GM23338 (cell line): ENCODE measurements at regions not wholly inside any gene's neighbourhood (a gene's known extent, or its start where the extent isn't known, plus 50 kb on each side); places are given as distances from the start of the nearest gene placed in this dataset.

Source experiments
- ATAC-seq: fragments of 200-7000 bp; cut with Tn5 transposase; 3 replicates; pipeline ENCODE4 v1.9.1; 2020
- DNase-seq: peaks from one replicate; pipeline ENCODE4 v3.0.0-alpha.2; 2015; ENCODE audit warnings: low spot score
- H2AFZ ChIP-seq: fragments of 200-600 bp; sonication (generic); 2 replicates; pipeline ENCODE4 v1.8.0; 2016; ENCODE audit warnings: antibody characterized with exemption, mild to moderate bottlenecking, moderate library complexity
- H3F3A ChIP-seq: fragments of 200-600 bp; sonication (generic); replicated peaks from 2 replicates; pipeline ENCODE4 v1.8.0; 2017; ENCODE audit warnings: antibody characterized with exemption, mixed run types, low read depth
- H3K27ac ChIP-seq: fragments of 200-600 bp; sonication (generic); 2 replicates; pipeline ENCODE4 v1.6.1; 2016; ENCODE audit warnings: low read depth
- H3K27me3 ChIP-seq: fragments of 200-600 bp; sonication (generic); 2 replicates; pipeline ENCODE4 v1.8.0; 2016; ENCODE audit warnings: mild to moderate bottlenecking, mixed run types, moderate library complexity; ENCODE audit not compliant: insufficient read depth
- H3K36me3 ChIP-seq: fragments of 200-600 bp; sonication (generic); 2 replicates; pipeline ENCODE4 v1.8.0; 2016; ENCODE audit warnings: mild to moderate bottlenecking; ENCODE audit not compliant: insufficient read depth
- H3K4me1 ChIP-seq: fragments of 200-600 bp; sonication (generic); 2 replicates; pipeline ENCODE4 v1.8.0; 2016; ENCODE audit warnings: mild to moderate bottlenecking, moderate library complexity; ENCODE audit not compliant: insufficient read depth
- H3K4me2 ChIP-seq: fragments of 200-600 bp; sonication (generic); 2 replicates; pipeline ENCODE4 v1.7.1; 2017; ENCODE audit warnings: mixed run types
- H3K4me3 ChIP-seq: fragments of 200-600 bp; sonication (generic); 2 replicates; pipeline ENCODE4 v1.6.1; 2016; ENCODE audit warnings: mixed run types
- H3K79me2 ChIP-seq: fragments of 200-600 bp; sonication (generic); replicated peaks from 2 replicates; pipeline ENCODE4 v1.8.0; 2017; ENCODE audit warnings: mild to moderate bottlenecking; ENCODE audit not compliant: insufficient read depth
- H3K9me2 ChIP-seq: fragments of 200-600 bp; sonication (generic); 2 replicates; pipeline ENCODE4 v1.8.0; 2017; ENCODE audit not compliant: insufficient read depth
- H4K20me1 ChIP-seq: fragments of 200-600 bp; sonication (generic); replicated peaks from 2 replicates; pipeline ENCODE4 v1.8.0; 2017; ENCODE audit warnings: mild to moderate bottlenecking; ENCODE audit not compliant: insufficient read depth
- H3K27ac Mint-ChIP-seq: 2 replicates; pipeline ENCODE4 v1.8.0; 2020; ENCODE audit warnings: inconsistent platforms, mild to moderate bottlenecking, moderate library complexity, mixed read lengths
- H3K27me3 Mint-ChIP-seq: 3 replicates; pipeline ENCODE4 v1.8.0; 2022; ENCODE audit warnings: low read depth, mild to moderate bottlenecking, moderate library complexity, mixed read lengths, inconsistent platforms; ENCODE audit not compliant: insufficient read depth, poor library complexity
- H3K36me3 Mint-ChIP-seq: 3 replicates; pipeline ENCODE4 v1.8.0; 2021; ENCODE audit warnings: low read depth, mild to moderate bottlenecking, inconsistent platforms, moderate library complexity, mixed read lengths
- H3K4me1 Mint-ChIP-seq: 3 replicates; pipeline ENCODE4 v1.8.0; 2020; ENCODE audit warnings: mild to moderate bottlenecking, inconsistent platforms, mixed read lengths
- H3K4me3 Mint-ChIP-seq: 3 replicates; pipeline ENCODE4 v1.8.0; 2021; ENCODE audit warnings: moderate library complexity, mild to moderate bottlenecking, inconsistent platforms, mixed read lengths
- H3K9me3 Mint-ChIP-seq: 3 replicates; pipeline ENCODE4 v1.8.0; 2020; ENCODE audit warnings: moderate library complexity, mild to moderate bottlenecking, inconsistent platforms, mixed read lengths
- CREB1 ChIP-seq: fragments of 250-450 bp; sonication (Bioruptor Pico); IDR thresholded peaks from 2 replicates; pipeline ENCODE4 v1.5.0; 2020; ENCODE audit warnings: low read depth, mild to moderate bottlenecking, moderate library complexity
- JUNB ChIP-seq: IDR thresholded peaks from one replicate; pipeline ENCODE4 v1.6.1; 2016; ENCODE audit warnings: antibody characterized with exemption; ENCODE audit not compliant: unreplicated experiment
- NANOG ChIP-seq: IDR thresholded peaks from 2 replicates; pipeline ENCODE4 v1.6.1; 2016; ENCODE audit warnings: antibody characterized with exemption, borderline replicate concordance
- POLR2AphosphoS5 ChIP-seq: IDR thresholded peaks from 2 replicates; pipeline ENCODE4 v1.6.1; 2016; ENCODE audit warnings: antibody characterized with exemption, low read depth
- ZNF114 ChIP-seq: fragments of 250-450 bp; sonication (Bioruptor Pico); IDR thresholded peaks from 2 replicates; pipeline ENCODE4 v1.5.0; 2020; ENCODE audit warnings: mild to moderate bottlenecking, moderate library complexity
- TF ChIP-seq, protein P1 (sequence below): fragments of 250-450 bp; sonication (Bioruptor Pico); IDR thresholded peaks from 2 replicates; pipeline ENCODE4 v1.5.0; 2020; ENCODE audit warnings: mild to moderate bottlenecking, moderate library complexity
- TF ChIP-seq, protein P2 (sequence below): IDR thresholded peaks from one replicate; pipeline ENCODE4 v1.6.1; 2018; ENCODE audit warnings: antibody characterized with exemption; ENCODE audit not compliant: unreplicated experiment

DNA sequence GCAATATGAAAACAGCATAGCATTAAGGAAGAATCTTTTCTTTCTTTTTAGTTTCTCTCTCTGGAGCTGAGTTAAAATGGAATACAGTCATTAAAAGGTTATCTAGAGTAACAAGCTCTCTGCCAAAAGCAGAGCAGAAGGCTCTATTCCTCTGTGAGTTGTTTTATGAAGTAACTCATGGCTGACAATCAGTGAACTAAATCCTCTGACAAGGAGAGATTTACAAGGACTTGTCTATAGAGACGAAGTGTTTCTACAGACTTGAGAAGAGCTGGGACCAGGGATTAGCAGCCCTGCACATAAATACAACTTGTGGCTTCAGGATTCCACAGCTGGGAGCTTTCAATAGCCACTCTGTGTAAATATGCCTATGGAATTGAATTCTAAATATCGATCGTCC is 192.5 kb upstream of the RAG2 start (continued):
- TF ChIP-seq, protein P1, sequence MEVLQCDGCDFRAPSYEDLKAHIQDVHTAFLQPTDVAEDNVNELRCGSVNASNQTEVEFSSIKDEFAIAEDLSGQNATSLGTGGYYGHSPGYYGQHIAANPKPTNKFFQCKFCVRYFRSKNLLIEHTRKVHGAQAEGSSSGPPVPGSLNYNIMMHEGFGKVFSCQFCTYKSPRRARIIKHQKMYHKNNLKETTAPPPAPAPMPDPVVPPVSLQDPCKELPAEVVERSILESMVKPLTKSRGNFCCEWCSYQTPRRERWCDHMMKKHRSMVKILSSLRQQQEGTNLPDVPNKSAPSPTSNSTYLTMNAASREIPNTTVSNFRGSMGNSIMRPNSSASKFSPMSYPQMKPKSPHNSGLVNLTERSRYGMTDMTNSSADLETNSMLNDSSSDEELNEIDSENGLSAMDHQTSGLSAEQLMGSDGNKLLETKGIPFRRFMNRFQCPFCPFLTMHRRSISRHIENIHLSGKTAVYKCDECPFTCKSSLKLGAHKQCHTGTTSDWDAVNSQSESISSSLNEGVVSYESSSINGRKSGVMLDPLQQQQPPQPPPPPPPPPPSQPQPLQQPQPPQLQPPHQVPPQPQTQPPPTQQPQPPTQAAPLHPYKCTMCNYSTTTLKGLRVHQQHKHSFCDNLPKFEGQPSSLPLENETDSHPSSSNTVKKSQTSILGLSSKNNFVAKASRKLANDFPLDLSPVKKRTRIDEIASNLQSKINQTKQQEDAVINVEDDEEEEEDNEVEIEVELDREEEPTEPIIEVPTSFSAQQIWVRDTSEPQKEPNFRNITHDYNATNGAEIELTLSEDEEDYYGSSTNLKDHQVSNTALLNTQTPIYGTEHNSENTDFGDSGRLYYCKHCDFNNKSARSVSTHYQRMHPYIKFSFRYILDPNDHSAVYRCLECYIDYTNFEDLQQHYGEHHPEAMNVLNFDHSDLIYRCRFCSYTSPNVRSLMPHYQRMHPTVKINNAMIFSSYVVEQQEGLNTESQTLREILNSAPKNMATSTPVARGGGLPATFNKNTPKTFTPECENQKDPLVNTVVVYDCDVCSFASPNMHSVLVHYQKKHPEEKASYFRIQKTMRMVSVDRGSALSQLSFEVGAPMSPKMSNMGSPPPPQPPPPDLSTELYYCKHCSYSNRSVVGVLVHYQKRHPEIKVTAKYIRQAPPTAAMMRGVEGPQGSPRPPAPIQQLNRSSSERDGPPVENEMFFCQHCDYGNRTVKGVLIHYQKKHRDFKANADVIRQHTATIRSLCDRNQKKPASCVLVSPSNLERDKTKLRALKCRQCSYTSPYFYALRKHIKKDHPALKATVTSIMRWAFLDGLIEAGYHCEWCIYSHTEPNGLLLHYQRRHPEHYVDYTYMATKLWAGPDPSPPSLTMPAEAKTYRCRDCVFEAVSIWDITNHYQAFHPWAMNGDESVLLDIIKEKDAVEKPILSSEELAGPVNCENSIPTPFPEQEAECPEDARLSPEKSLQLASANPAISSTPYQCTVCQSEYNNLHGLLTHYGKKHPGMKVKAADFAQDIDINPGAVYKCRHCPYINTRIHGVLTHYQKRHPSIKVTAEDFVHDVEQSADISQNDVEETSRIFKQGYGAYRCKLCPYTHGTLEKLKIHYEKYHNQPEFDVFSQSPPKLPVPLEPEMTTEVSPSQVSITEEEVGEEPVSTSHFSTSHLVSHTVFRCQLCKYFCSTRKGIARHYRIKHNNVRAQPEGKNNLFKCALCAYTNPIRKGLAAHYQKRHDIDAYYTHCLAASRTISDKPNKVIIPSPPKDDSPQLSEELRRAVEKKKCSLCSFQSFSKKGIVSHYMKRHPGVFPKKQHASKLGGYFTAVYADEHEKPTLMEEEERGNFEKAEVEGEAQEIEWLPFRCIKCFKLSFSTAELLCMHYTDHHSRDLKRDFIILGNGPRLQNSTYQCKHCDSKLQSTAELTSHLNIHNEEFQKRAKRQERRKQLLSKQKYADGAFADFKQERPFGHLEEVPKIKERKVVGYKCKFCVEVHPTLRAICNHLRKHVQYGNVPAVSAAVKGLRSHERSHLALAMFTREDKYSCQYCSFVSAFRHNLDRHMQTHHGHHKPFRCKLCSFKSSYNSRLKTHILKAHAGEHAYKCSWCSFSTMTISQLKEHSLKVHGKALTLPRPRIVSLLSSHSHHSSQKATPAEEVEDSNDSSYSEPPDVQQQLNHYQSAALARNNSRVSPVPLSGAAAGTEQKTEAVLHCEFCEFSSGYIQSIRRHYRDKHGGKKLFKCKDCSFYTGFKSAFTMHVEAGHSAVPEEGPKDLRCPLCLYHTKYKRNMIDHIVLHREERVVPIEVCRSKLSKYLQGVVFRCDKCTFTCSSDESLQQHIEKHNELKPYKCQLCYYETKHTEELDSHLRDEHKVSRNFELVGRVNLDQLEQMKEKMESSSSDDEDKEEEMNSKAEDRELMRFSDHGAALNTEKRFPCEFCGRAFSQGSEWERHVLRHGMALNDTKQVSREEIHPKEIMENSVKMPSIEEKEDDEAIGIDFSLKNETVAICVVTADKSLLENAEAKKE, result no peak
- TF ChIP-seq JUNB (no peak), ZNF114 (CRISPR knock-in tag) (no peak)

DNA sequence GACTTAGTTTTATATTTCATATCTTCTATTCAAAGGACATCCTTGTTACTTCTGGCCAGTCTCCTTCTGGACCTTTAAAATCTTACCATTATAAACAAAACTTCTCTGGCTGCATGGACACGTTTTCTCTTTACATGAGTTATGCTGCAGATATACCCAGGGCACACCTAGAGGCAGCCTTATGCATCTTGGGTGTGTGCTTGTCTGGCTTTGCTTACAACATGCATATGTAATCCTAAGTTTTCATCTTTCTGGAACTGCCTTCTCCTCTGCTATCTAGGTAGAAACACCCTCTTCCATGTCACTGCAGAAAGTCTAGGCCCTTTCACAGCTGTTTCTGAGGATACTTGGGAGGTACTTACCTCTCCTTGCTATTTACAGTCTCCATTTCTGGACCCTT is 185.8 kb upstream of the RAG2 start:
- H3K27me3 ChIP-seq, result no peaks in the 10 kb centered on the region
- no peak overlapping the region for H3K27ac Mint-ChIP-seq
- H3K79me2 ChIP-seq, result no peaks in the 10 kb centered on the region
- H4K20me1 ChIP-seq, result no peaks in the 10 kb centered on the region
- no peak overlapping the region for H3K4me2 ChIP-seq
- H3K27me3 Mint-ChIP-seq, result no peaks in the 10 kb centered on the region
- peaks cover 5% of the 10 kb centered on the region for H3K4me1 Mint-ChIP-seq
- H3K4me3 Mint-ChIP-seq, result no peak overlapping the region
- no peak overlapping the region for H3K27ac ChIP-seq
- no peaks in the 10 kb centered on the region for H3K9me2 ChIP-seq
- ATAC-seq, result no peak
- no peak overlapping the region for H3K4me3 ChIP-seq
- H3K36me3 Mint-ChIP-seq, result no peaks in the 10 kb centered on the region
- no peaks in the 10 kb centered on the region for H3K4me1 ChIP-seq
- no peak for DNase-seq
- peaks cover 3% of the 10 kb centered on the region; the same call in 1 of the 2 replicates for H3K36me3 ChIP-seq
- H2AFZ ChIP-seq, result no peak overlapping the region
- H3F3A ChIP-seq, result no peaks in the 10 kb centered on the region
- peaks cover 7% of the 10 kb centered on the region; the same call in 1 of the 3 replicates for H3K9me3 Mint-ChIP-seq
- TF ChIP-seq CREB1 (CRISPR knock-in tag), result no peak
- TF ChIP-seq POLR2AphosphoS5, result no peak
- TF ChIP-seq ZNF114 (CRISPR knock-in tag), result no peak
- TF ChIP-seq, protein P2, sequence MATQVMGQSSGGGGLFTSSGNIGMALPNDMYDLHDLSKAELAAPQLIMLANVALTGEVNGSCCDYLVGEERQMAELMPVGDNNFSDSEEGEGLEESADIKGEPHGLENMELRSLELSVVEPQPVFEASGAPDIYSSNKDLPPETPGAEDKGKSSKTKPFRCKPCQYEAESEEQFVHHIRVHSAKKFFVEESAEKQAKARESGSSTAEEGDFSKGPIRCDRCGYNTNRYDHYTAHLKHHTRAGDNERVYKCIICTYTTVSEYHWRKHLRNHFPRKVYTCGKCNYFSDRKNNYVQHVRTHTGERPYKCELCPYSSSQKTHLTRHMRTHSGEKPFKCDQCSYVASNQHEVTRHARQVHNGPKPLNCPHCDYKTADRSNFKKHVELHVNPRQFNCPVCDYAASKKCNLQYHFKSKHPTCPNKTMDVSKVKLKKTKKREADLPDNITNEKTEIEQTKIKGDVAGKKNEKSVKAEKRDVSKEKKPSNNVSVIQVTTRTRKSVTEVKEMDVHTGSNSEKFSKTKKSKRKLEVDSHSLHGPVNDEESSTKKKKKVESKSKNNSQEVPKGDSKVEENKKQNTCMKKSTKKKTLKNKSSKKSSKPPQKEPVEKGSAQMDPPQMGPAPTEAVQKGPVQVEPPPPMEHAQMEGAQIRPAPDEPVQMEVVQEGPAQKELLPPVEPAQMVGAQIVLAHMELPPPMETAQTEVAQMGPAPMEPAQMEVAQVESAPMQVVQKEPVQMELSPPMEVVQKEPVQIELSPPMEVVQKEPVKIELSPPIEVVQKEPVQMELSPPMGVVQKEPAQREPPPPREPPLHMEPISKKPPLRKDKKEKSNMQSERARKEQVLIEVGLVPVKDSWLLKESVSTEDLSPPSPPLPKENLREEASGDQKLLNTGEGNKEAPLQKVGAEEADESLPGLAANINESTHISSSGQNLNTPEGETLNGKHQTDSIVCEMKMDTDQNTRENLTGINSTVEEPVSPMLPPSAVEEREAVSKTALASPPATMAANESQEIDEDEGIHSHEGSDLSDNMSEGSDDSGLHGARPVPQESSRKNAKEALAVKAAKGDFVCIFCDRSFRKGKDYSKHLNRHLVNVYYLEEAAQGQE, result no peak
- no peak for TF ChIP-seq NANOG
- no peak for TF ChIP-seq JUNB
